H1 (cell line): ENCODE measurements at regions not wholly inside any gene's neighbourhood (a gene's known extent, or its start where the extent isn't known, plus 50 kb on each side); places are given as distances from the start of the nearest gene placed in this dataset.

Source experiments
- BACH1 ChIP-seq: IDR thresholded peaks from 2 replicates; pipeline ENCODE4 v1.6.1; 2012; ENCODE audit warnings: low read length, improper control_type of control experiment
- CEBPB ChIP-seq: IDR thresholded peaks from 2 replicates; pipeline ENCODE4 v1.6.1; 2012; ENCODE audit warnings: low read depth, low read length
- CTCF ChIP-seq, 3 experiments: IDR thresholded peaks; 1 replicate in 2 of 3; 2 replicates in 1 of 3; pipeline versions ENCODE4 v1.5.1 to v1.6.1; 2011; ENCODE audit warnings: low read length in 3 of 3, mild to moderate bottlenecking in 3 of 3, inconsistent platforms in 2 of 3, low read depth in 1 of 3, moderate library complexity in 1 of 3; ENCODE audit not compliant: insufficient read depth in 1 of 3; ENCODE audit errors: control extremely low read depth in 1 of 3
- EP300 ChIP-seq, 2 experiments: IDR thresholded peaks; 1 replicate in 1 of 2; 2 replicates in 1 of 2; pipeline ENCODE4 v1.6.1; 2011 to 2012; ENCODE audit warnings: low read depth in 2 of 2, low read length in 2 of 2, mild to moderate bottlenecking in 2 of 2, borderline replicate concordance in 1 of 2, inconsistent platforms in 1 of 2, moderate library complexity in 1 of 2
- EZH2 ChIP-seq: fragments of 200-600 bp; sonication (generic); IDR thresholded peaks from 2 replicates; pipeline ENCODE4 v1.7.1; 2012; ENCODE audit warnings: low read depth, mild to moderate bottlenecking, moderate library complexity, low read length, inconsistent platforms; ENCODE audit not compliant: severe bottlenecking
- POLR2A ChIP-seq, 2 experiments: IDR thresholded peaks; 1 replicate in 1 of 2; 2 replicates in 1 of 2; pipeline ENCODE4 v1.6.1; 2011; ENCODE audit warnings: low read depth in 2 of 2, low read length in 2 of 2, mild to moderate bottlenecking in 2 of 2; ENCODE audit errors: control extremely low read depth in 1 of 2
- POLR2AphosphoS5 ChIP-seq: IDR thresholded peaks from 2 replicates; pipeline ENCODE4 v1.6.1; 2011; ENCODE audit warnings: low read depth, low read length
- RXRA ChIP-seq: IDR thresholded peaks from 2 replicates; pipeline ENCODE4 v1.6.1; 2011; ENCODE audit warnings: low read depth, mild to moderate bottlenecking, low read length, moderate library complexity; ENCODE audit not compliant: insufficient read depth
- SUZ12 ChIP-seq: fragments of 200-600 bp; sonication (generic); IDR thresholded peaks from 2 replicates; pipeline ENCODE4 v1.6.1; 2012; ENCODE audit warnings: mild to moderate bottlenecking, inconsistent platforms, low read length, moderate library complexity, mixed read lengths
- USF2 ChIP-seq: IDR thresholded peaks from 2 replicates; pipeline ENCODE4 v1.6.1; 2011; ENCODE audit warnings: low read length, improper control_type of control experiment
- YY1 ChIP-seq: IDR thresholded peaks from 2 replicates; pipeline ENCODE4 v1.6.1; 2011; ENCODE audit warnings: low read depth, mild to moderate bottlenecking, low read length
- ZNF274 ChIP-seq: IDR thresholded peaks from 2 replicates; pipeline ENCODE4 v1.7.0; 2012; ENCODE audit warnings: low read length, borderline replicate concordance; ENCODE audit errors: extremely low read depth

GRCh38 chr16:86303787-86304678 lies 206.3 kb upstream of the FOXF1 start:
- TF ChIP-seq CTCF (IDR thresholded peaks at IDR 0.05; ENCODE audit: control extremely low read depth in 1 of 3, insufficient read depth in 1 of 3, low read depth in 1 of 3, low read length in 3 of 3) (no peak), POLR2A (IDR thresholded peaks at IDR 0.05; ENCODE audit: control extremely low read depth in 1 of 2, low read depth in 2 of 2, low read length in 2 of 2) (no peak), EP300 (IDR thresholded peaks at IDR 0.05; ENCODE audit: borderline replicate concordance in 1 of 2, low read depth in 2 of 2, low read length in 2 of 2) (no peak), EZH2 (no peak), YY1 (no peak), POLR2AphosphoS5 (no peak), RXRA (no peak), USF2 (no peak), BACH1 (no peak), CEBPB (no peak), ZNF274 (no peak), SUZ12 (no peak)
